HepG2 (cell line): ENCODE measurements at regions not wholly inside any gene's neighbourhood (a gene's known extent, or its start where the extent isn't known, plus 50 kb on each side); places are given as distances from the start of the nearest gene placed in this dataset.

ENCODE experiments used
- ATAC-seq: fragments of 200-7000 bp; cut with Tn5 transposase; 3 replicates; pipeline ENCODE4 v1.9.1; 2020; ENCODE audit warnings: mild to moderate bottlenecking, moderate library complexity
- BruUV-seq: library from RNA; stranded (reverse); fragments of 400-500 nt; replicated peaks from 2 replicates; lab custom pipeline; 2021; lab: Mats Ljungman, UMichigan
- CTCF ChIA-PET: fragments of 300-600 bp; formaldehyde crosslinking; extraction: SDS; loops from one replicate; lab custom pipeline; 2021; ENCODE audit warnings: low total read pairs, inconsistent platforms, low intra/inter-chr PET ratio; lab: Yijun Ruan, JAX
- POLR2A ChIA-PET: fragments of 350-600 bp; sonication (Branson Sonifier 250); formaldehyde crosslinking; loops from one replicate; lab custom pipeline; 2020; ENCODE audit warnings: antibody characterized with exemption, inconsistent platforms; lab: Yijun Ruan, JAX
- DNase-seq: peaks from one replicate; pipeline ENCODE4 v3.0.0-alpha.2; 2015; ENCODE audit warnings: low spot score
- FAIRE-seq: peaks from 3 replicates; lab custom pipeline; 2011; peaks lifted over from hg19 to GRCh38; lab: Jason Lieb, UNC
- H2AFZ ChIP-seq: one replicate; pipeline ENCODE4 v1.6.1; 2011; ENCODE audit warnings: low read length, inconsistent platforms
- H3K27ac ChIP-seq: fragments of 300-600 bp; 3 replicates; pipeline ENCODE4 v1.8.0; 2011; ENCODE audit warnings: mixed run types, mild to moderate bottlenecking, mixed read lengths, low read length, inconsistent platforms; ENCODE audit not compliant: insufficient read depth; ENCODE audit errors: extremely low read length
- H3K27me3 ChIP-seq, 2 experiments: fragments of 200-600 bp in 1 of 2; 2 replicates in 1 of 2; 3 replicates in 1 of 2; pipeline versions ENCODE4 v1.6.0 to v1.8.0; 2011; ENCODE audit warnings: low read length in 2 of 2, mild to moderate bottlenecking in 2 of 2, moderate library complexity in 2 of 2, inconsistent platforms in 1 of 2; ENCODE audit not compliant: insufficient read depth in 2 of 2, control insufficient read depth in 1 of 2
- H3K36me3 ChIP-seq, 2 experiments: fragments of 200-600 bp in 1 of 2; replicated peaks in 1 of 2; 2 replicates in 1 of 2; 3 replicates in 1 of 2; pipeline versions ENCODE4 v1.5.1 to v1.8.0; 2011; ENCODE audit warnings: low read length in 2 of 2, inconsistent platforms in 1 of 2; ENCODE audit not compliant: insufficient read depth in 2 of 2, control insufficient read depth in 1 of 2
- H3K4me1 ChIP-seq: 2 replicates; pipeline ENCODE4 v1.5.1; 2012; ENCODE audit warnings: low read length, inconsistent platforms; ENCODE audit not compliant: insufficient read depth
- H3K4me2 ChIP-seq: 2 replicates; pipeline ENCODE4 v1.6.0; 2011; ENCODE audit warnings: low read depth, low read length, inconsistent platforms
- H3K4me3 ChIP-seq, 3 experiments: fragments of 200-600 bp in 1 of 3; sonication (generic), shearing (Covaris generic) in 1 of 3; replicated peaks in 1 of 3; 2 replicates each; pipeline ENCODE4 v1.5.1; 2011 to 2016; ENCODE audit warnings: low read length in 3 of 3, inconsistent platforms in 2 of 3, low read depth in 2 of 3, mild to moderate bottlenecking in 2 of 3, control low read depth in 1 of 3, mixed read lengths in 1 of 3; ENCODE audit not compliant: insufficient read depth in 1 of 3
- H3K79me2 ChIP-seq: one replicate; pipeline ENCODE4 v1.6.1; 2011; ENCODE audit warnings: low read length, inconsistent platforms; ENCODE audit not compliant: insufficient read depth
- H3K9ac ChIP-seq: 2 replicates; pipeline ENCODE4 v1.6.0; 2011; ENCODE audit warnings: mild to moderate bottlenecking, low read depth, low read length, inconsistent platforms; ENCODE audit not compliant: insufficient read depth
- H3K9me3 ChIP-seq: 2 replicates; pipeline ENCODE4 v1.5.1; 2012; ENCODE audit warnings: mild to moderate bottlenecking, low read length
- H4K20me1 ChIP-seq: 2 replicates; pipeline ENCODE4 v1.6.0; 2011; ENCODE audit warnings: inconsistent platforms, mild to moderate bottlenecking, low read length, moderate library complexity; ENCODE audit not compliant: insufficient read depth
- AGO1 ChIP-seq: fragments of 200-400 bp; formaldehyde crosslinking; IDR thresholded peaks from 2 replicates; pipeline ENCODE4 v1.6.1; 2017; ENCODE audit warnings: mild to moderate bottlenecking, low read depth, low read length, moderate library complexity; ENCODE audit not compliant: poor library complexity, severe bottlenecking
- HNF4A ChIP-seq: sonication (generic); formaldehyde crosslinking; IDR thresholded peaks from 2 replicates; pipeline ENCODE4 v1.4.0; 2020; ENCODE audit warnings: missing genetic modification reagents
- HOXA7 ChIP-seq: sonication (generic); formaldehyde crosslinking; IDR thresholded peaks from 2 replicates; pipeline ENCODE4 v1.8.1; 2022; ENCODE audit warnings: mild to moderate bottlenecking, missing genetic modification reagents, moderate library complexity
- KDM4B ChIP-seq: sonication (generic); formaldehyde crosslinking; IDR thresholded peaks from 2 replicates; pipeline ENCODE4 v1.4.0; 2020; ENCODE audit warnings: missing genetic modification reagents
- KLF6 ChIP-seq: IDR thresholded peaks from 2 replicates; pipeline ENCODE4 v1.8.0; 2016; ENCODE audit warnings: missing biosample characterization, missing genetic modification reagents
- RARA ChIP-seq: IDR thresholded peaks from 2 replicates; pipeline ENCODE4 v1.6.1; 2016; ENCODE audit warnings: missing genetic modification reagents, missing compliant biosample characterization
- SALL1 ChIP-seq: sonication (generic); formaldehyde crosslinking; IDR thresholded peaks from 2 replicates; pipeline ENCODE4 v1.8.0; 2022; ENCODE audit warnings: mild to moderate bottlenecking, missing genetic modification reagents
- ZBTB1 ChIP-seq: sonication (generic); formaldehyde crosslinking; IDR thresholded peaks from 2 replicates; pipeline ENCODE4 v1.4.0; 2020; ENCODE audit warnings: missing genetic modification reagents, borderline replicate concordance
- ZNF34 ChIP-seq: sonication (generic); formaldehyde crosslinking; IDR thresholded peaks from 2 replicates; pipeline ENCODE4 v1.4.0; 2020; ENCODE audit warnings: mild to moderate bottlenecking, missing genetic modification reagents, borderline replicate concordance
- ZNF431 ChIP-seq: sonication (generic); formaldehyde crosslinking; IDR thresholded peaks from 2 replicates; pipeline ENCODE4 v1.9.0; 2022; ENCODE audit warnings: missing genetic modification reagents, low read depth, mild to moderate bottlenecking, borderline replicate concordance
- ZNF44 ChIP-seq: sonication (generic); formaldehyde crosslinking; IDR thresholded peaks from 2 replicates; pipeline ENCODE4 v1.5.1; 2020; ENCODE audit warnings: mild to moderate bottlenecking, missing genetic modification reagents
- ZNF557 ChIP-seq: sonication (generic); formaldehyde crosslinking; IDR thresholded peaks from 2 replicates; pipeline ENCODE4 v1.4.0; 2020; ENCODE audit warnings: missing genetic modification reagents
- ZNF879 ChIP-seq: sonication (generic); formaldehyde crosslinking; IDR thresholded peaks from 2 replicates; pipeline ENCODE4 v1.8.1; 2023; ENCODE audit warnings: missing genetic modification reagents
- WGBS: methylation state at CpG from one replicate; pipeline ENCODE4 v1.1.6; 2017; ENCODE audit warnings: low lambda C conversion rate; 5-methylcytosine and 5-hydroxymethylcytosine counted together
- in situ Hi-C: cut with HindIII; loops from 2 replicates; pipeline ENCODE4 v1.10.0; 2017; ENCODE audit warnings: low pct_unique_long_range_greater_than_20kb; ENCODE audit not compliant: extremely low pct_ligation_motif_present
- intact Hi-C: fragments of 100-400 bp; cut with micrococcal nuclease; formaldehyde crosslinking; loops from one replicate; pipeline ENCODE4 v1.10.0; 2022; ENCODE audit not compliant: unreplicated experiment
- TF ChIP-seq, protein P1 (sequence below): sonication (generic); formaldehyde crosslinking; IDR thresholded peaks from 2 replicates; pipeline ENCODE4 v1.5.0; 2020; ENCODE audit warnings: mild to moderate bottlenecking, missing genetic modification reagents, borderline replicate concordance

DNA sequence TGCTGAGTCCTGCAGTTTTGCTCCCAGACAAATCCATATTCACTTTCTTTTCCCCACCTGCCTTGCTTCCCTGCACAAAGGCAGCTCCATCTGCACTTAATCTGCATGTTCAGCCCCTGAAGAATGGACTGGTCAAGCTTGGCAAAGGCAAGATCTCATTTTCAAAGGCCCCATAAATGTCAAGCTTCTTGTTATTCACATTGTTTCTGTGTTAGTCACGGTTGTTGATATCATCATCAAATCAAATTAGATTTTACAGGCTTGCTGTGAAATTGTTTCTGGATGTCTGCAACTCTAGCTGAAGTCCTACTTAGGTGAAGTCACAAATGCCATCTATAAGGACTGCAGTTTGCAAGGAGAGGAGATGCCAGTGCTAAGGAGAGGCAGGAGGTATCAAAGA, 91.0 kb downstream of the GPAM start:
- H3K79me2 ChIP-seq: no peaks in the 10 kb centered on the region
- no peak overlapping the region for H2AFZ ChIP-seq
- no peaks in the 10 kb centered on the region for H3K9me3 ChIP-seq
- ATAC-seq (no peak), FAIRE-seq (no peak)
- no peaks in the 10 kb centered on the region for H3K27me3 ChIP-seq
- H3K9ac ChIP-seq: no peak overlapping the region
- H3K27ac ChIP-seq: no peak overlapping the region
- POLR2A ChIA-PET: no interaction called here
- BruUV-seq: no TSS peak
- H3K4me1 ChIP-seq: no peaks in the 10 kb centered on the region
- 59% methylated on average over 1 of the region's 1 CpG for WGBS
- H3K4me3 ChIP-seq: no peak overlapping the region
- H3K36me3 ChIP-seq: no peaks in the 10 kb centered on the region
- intact Hi-C loops (no loop called here), in situ Hi-C loops (no loop called here)
- no peak overlapping the region for H3K4me2 ChIP-seq
- H4K20me1 ChIP-seq: no peaks in the 10 kb centered on the region
- TF ChIP-seq, protein P1, sequence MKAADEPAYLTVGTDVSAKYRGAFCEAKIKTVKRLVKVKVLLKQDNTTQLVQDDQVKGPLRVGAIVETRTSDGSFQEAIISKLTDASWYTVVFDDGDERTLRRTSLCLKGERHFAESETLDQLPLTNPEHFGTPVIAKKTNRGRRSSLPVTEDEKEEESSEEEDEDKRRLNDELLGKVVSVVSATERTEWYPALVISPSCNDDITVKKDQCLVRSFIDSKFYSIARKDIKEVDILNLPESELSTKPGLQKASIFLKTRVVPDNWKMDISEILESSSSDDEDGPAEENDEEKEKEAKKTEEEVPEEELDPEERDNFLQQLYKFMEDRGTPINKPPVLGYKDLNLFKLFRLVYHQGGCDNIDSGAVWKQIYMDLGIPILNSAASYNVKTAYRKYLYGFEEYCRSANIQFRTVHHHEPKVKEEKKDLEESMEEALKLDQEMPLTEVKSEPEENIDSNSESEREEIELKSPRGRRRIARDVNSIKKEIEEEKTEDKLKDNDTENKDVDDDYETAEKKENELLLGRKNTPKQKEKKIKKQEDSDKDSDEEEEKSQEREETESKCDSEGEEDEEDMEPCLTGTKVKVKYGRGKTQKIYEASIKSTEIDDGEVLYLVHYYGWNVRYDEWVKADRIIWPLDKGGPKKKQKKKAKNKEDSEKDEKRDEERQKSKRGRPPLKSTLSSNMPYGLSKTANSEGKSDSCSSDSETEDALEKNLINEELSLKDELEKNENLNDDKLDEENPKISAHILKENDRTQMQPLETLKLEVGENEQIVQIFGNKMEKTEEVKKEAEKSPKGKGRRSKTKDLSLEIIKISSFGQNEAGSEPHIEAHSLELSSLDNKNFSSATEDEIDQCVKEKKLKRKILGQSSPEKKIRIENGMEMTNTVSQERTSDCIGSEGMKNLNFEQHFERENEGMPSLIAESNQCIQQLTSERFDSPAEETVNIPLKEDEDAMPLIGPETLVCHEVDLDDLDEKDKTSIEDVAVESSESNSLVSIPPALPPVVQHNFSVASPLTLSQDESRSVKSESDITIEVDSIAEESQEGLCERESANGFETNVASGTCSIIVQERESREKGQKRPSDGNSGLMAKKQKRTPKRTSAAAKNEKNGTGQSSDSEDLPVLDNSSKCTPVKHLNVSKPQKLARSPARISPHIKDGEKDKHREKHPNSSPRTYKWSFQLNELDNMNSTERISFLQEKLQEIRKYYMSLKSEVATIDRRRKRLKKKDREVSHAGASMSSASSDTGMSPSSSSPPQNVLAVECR (CRISPR knock-in tag): no peak
- TF ChIP-seq HOXA7: no peak
- TF ChIP-seq ZNF431: no peak
- TF ChIP-seq ZNF879 (CRISPR knock-in tag): no peak
- no peak for TF ChIP-seq KDM4B
- no peak for TF ChIP-seq HNF4A (CRISPR knock-in tag)
- no peak for TF ChIP-seq ZNF44 (CRISPR knock-in tag)
- no peak for TF ChIP-seq KLF6 (CRISPR knock-in tag)
- TF ChIP-seq ZNF557 (CRISPR knock-in tag): no peak
- TF ChIP-seq RARA (CRISPR knock-in tag): no peak
- TF ChIP-seq ZBTB1 (CRISPR knock-in tag): no peak
- no peak for TF ChIP-seq ZNF34 (CRISPR knock-in tag)
- no peak for TF ChIP-seq SALL1 (CRISPR knock-in tag)
- TF ChIP-seq AGO1: no peak
- TF ChIP-seq, all 625 proteins: peak for 0
- CTCF ChIA-PET: no interaction called here
- no peak for DNase-seq
